ENCODE measurements at regions not wholly inside any gene's neighbourhood (a gene's known extent, or its start where the extent isn't known, plus 50 kb on each side); places are given as distances from the start of the nearest gene placed in this dataset.
A peak's percentile ranks its signal among the peaks of the same experiment; 100 is the strongest.

DNA sequence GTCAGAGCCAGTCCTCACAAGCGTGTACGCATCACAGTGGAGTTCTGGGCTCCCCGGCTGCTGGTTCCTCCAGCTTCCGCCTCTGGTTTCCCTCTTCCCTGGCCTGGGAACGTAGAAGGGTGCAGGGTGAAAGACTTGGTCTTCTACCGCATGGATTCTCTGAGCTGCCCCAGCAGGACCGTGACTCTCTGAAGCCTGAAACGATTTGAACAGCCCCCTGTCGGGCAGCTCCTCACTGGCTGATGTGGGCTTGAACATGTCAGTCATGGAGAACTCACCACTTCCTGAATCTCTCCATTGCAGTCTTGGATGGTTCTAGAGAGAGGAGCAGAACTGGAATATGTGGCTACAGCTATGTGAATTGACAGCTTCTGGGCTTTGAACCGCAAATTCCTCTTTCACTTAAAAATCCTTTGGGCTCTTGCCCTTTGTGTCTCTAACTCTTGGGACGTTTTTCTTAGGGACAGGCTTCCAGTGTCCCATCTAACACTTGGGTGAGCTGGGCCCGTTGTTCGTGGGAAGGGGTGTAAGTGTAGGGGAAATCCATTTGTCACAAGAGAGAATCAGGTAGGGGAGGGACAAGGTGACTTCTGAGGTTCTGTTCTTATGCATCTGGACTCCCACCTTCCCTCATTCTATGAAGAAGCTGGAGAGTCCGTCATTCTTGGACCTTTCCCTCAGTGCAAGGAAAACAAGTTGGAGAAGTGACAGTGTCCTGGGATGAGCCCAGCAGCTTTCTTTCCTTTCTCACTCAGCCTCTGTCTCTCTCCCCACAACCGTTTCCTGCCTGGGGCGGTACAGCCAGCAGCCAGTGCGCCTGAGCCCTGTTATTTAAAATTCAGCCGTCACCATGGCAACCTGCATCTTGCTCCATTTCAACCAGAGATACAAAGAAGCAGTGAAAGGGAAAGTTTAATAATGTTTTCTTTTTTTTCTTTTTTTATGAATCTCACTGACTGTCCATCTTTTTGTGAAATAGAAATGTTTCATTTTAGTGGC lies 84.7 kb downstream of the PTTG1 start:
- no peak overlapping the region for H3K4me3 ChIP-seq
- DNase-seq (ENCODE audit: low spot score) (peak; percentile 86), ATAC-seq (peak; percentile 74)
- H3K79me2 ChIP-seq (replicated peaks; ENCODE audit: insufficient read depth), result no peaks in the 10 kb centered on the region
- no peak overlapping the region for H3K4me2 ChIP-seq
- peak overlapping the region; percentile 63; the same call in 1 of the 2 replicates for H2AFZ ChIP-seq
- H4K20me1 ChIP-seq (replicated peaks; ENCODE audit: insufficient read depth), result no peaks in the 10 kb centered on the region
- TF ChIP-seq JUNB (IDR thresholded peaks at IDR 0.05; ENCODE audit: unreplicated experiment), result no peak
- TF ChIP-seq POLR2AphosphoS5 (IDR thresholded peaks at IDR 0.05; ENCODE audit: low read depth), result no peak
- TF ChIP-seq EZH2phosphoT487 (IDR thresholded peaks at IDR 0.05; ENCODE audit: unreplicated experiment), result no peak
- TF ChIP-seq, protein P1, sequence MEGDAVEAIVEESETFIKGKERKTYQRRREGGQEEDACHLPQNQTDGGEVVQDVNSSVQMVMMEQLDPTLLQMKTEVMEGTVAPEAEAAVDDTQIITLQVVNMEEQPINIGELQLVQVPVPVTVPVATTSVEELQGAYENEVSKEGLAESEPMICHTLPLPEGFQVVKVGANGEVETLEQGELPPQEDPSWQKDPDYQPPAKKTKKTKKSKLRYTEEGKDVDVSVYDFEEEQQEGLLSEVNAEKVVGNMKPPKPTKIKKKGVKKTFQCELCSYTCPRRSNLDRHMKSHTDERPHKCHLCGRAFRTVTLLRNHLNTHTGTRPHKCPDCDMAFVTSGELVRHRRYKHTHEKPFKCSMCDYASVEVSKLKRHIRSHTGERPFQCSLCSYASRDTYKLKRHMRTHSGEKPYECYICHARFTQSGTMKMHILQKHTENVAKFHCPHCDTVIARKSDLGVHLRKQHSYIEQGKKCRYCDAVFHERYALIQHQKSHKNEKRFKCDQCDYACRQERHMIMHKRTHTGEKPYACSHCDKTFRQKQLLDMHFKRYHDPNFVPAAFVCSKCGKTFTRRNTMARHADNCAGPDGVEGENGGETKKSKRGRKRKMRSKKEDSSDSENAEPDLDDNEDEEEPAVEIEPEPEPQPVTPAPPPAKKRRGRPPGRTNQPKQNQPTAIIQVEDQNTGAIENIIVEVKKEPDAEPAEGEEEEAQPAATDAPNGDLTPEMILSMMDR (conservative IDR thresholded peaks at IDR 0.05; ENCODE audit: low read depth in 2 of 2), result no peak
- no peak for TF ChIP-seq NANOG (IDR thresholded peaks at IDR 0.05; ENCODE audit: borderline replicate concordance)
- TF ChIP-seq CREB1 (CRISPR knock-in tag; IDR thresholded peaks at IDR 0.05; ENCODE audit: low read depth), result no peak
- TF ChIP-seq ZNF331 (CRISPR knock-in tag; IDR thresholded peaks at IDR 0.05; ENCODE audit: low read depth), result no peak
- TF ChIP-seq, protein P2, sequence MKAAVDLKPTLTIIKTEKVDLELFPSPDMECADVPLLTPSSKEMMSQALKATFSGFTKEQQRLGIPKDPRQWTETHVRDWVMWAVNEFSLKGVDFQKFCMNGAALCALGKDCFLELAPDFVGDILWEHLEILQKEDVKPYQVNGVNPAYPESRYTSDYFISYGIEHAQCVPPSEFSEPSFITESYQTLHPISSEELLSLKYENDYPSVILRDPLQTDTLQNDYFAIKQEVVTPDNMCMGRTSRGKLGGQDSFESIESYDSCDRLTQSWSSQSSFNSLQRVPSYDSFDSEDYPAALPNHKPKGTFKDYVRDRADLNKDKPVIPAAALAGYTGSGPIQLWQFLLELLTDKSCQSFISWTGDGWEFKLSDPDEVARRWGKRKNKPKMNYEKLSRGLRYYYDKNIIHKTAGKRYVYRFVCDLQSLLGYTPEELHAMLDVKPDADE (IDR thresholded peaks at IDR 0.05), result no peak
- TF ChIP-seq, protein P3, sequence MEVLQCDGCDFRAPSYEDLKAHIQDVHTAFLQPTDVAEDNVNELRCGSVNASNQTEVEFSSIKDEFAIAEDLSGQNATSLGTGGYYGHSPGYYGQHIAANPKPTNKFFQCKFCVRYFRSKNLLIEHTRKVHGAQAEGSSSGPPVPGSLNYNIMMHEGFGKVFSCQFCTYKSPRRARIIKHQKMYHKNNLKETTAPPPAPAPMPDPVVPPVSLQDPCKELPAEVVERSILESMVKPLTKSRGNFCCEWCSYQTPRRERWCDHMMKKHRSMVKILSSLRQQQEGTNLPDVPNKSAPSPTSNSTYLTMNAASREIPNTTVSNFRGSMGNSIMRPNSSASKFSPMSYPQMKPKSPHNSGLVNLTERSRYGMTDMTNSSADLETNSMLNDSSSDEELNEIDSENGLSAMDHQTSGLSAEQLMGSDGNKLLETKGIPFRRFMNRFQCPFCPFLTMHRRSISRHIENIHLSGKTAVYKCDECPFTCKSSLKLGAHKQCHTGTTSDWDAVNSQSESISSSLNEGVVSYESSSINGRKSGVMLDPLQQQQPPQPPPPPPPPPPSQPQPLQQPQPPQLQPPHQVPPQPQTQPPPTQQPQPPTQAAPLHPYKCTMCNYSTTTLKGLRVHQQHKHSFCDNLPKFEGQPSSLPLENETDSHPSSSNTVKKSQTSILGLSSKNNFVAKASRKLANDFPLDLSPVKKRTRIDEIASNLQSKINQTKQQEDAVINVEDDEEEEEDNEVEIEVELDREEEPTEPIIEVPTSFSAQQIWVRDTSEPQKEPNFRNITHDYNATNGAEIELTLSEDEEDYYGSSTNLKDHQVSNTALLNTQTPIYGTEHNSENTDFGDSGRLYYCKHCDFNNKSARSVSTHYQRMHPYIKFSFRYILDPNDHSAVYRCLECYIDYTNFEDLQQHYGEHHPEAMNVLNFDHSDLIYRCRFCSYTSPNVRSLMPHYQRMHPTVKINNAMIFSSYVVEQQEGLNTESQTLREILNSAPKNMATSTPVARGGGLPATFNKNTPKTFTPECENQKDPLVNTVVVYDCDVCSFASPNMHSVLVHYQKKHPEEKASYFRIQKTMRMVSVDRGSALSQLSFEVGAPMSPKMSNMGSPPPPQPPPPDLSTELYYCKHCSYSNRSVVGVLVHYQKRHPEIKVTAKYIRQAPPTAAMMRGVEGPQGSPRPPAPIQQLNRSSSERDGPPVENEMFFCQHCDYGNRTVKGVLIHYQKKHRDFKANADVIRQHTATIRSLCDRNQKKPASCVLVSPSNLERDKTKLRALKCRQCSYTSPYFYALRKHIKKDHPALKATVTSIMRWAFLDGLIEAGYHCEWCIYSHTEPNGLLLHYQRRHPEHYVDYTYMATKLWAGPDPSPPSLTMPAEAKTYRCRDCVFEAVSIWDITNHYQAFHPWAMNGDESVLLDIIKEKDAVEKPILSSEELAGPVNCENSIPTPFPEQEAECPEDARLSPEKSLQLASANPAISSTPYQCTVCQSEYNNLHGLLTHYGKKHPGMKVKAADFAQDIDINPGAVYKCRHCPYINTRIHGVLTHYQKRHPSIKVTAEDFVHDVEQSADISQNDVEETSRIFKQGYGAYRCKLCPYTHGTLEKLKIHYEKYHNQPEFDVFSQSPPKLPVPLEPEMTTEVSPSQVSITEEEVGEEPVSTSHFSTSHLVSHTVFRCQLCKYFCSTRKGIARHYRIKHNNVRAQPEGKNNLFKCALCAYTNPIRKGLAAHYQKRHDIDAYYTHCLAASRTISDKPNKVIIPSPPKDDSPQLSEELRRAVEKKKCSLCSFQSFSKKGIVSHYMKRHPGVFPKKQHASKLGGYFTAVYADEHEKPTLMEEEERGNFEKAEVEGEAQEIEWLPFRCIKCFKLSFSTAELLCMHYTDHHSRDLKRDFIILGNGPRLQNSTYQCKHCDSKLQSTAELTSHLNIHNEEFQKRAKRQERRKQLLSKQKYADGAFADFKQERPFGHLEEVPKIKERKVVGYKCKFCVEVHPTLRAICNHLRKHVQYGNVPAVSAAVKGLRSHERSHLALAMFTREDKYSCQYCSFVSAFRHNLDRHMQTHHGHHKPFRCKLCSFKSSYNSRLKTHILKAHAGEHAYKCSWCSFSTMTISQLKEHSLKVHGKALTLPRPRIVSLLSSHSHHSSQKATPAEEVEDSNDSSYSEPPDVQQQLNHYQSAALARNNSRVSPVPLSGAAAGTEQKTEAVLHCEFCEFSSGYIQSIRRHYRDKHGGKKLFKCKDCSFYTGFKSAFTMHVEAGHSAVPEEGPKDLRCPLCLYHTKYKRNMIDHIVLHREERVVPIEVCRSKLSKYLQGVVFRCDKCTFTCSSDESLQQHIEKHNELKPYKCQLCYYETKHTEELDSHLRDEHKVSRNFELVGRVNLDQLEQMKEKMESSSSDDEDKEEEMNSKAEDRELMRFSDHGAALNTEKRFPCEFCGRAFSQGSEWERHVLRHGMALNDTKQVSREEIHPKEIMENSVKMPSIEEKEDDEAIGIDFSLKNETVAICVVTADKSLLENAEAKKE (CRISPR knock-in tag; IDR thresholded peaks at IDR 0.05), result no peak
- no peak for TF ChIP-seq ZNF114 (CRISPR knock-in tag; IDR thresholded peaks at IDR 0.05)
- TF ChIP-seq, protein P4, sequence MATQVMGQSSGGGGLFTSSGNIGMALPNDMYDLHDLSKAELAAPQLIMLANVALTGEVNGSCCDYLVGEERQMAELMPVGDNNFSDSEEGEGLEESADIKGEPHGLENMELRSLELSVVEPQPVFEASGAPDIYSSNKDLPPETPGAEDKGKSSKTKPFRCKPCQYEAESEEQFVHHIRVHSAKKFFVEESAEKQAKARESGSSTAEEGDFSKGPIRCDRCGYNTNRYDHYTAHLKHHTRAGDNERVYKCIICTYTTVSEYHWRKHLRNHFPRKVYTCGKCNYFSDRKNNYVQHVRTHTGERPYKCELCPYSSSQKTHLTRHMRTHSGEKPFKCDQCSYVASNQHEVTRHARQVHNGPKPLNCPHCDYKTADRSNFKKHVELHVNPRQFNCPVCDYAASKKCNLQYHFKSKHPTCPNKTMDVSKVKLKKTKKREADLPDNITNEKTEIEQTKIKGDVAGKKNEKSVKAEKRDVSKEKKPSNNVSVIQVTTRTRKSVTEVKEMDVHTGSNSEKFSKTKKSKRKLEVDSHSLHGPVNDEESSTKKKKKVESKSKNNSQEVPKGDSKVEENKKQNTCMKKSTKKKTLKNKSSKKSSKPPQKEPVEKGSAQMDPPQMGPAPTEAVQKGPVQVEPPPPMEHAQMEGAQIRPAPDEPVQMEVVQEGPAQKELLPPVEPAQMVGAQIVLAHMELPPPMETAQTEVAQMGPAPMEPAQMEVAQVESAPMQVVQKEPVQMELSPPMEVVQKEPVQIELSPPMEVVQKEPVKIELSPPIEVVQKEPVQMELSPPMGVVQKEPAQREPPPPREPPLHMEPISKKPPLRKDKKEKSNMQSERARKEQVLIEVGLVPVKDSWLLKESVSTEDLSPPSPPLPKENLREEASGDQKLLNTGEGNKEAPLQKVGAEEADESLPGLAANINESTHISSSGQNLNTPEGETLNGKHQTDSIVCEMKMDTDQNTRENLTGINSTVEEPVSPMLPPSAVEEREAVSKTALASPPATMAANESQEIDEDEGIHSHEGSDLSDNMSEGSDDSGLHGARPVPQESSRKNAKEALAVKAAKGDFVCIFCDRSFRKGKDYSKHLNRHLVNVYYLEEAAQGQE (IDR thresholded peaks at IDR 0.05; ENCODE audit: unreplicated experiment), result no peak
- TF ChIP-seq STAT1 (IDR thresholded peaks at IDR 0.05; ENCODE audit: unreplicated experiment), result no peak
- no peak for TF ChIP-seq EZH2 (IDR thresholded peaks at IDR 0.05; ENCODE audit: low read depth, unreplicated experiment)
- no peaks in the 10 kb centered on the region for H3K36me3 Mint-ChIP-seq (ENCODE audit: low read depth)
- H3K27me3 ChIP-seq (ENCODE audit: insufficient read depth), result no peaks in the 10 kb centered on the region
- peaks cover 19% of the 10 kb centered on the region for H3K4me1 Mint-ChIP-seq
- H3K4me1 ChIP-seq (ENCODE audit: insufficient read depth), result peaks cover 4% of the 10 kb centered on the region
- no peak overlapping the region for H3K27ac ChIP-seq (ENCODE audit: low read depth)
- no peaks in the 10 kb centered on the region for H3K9me2 ChIP-seq (ENCODE audit: insufficient read depth)
- H3K36me3 ChIP-seq (ENCODE audit: insufficient read depth), result no peaks in the 10 kb centered on the region
- H3K9me3 Mint-ChIP-seq, result no peaks in the 10 kb centered on the region; the same call in 2 of the 3 replicates
- peak overlapping the region; percentile 6; the same call in 1 of the 2 replicates for H3K27ac Mint-ChIP-seq
- no peak overlapping the region for H3K4me3 Mint-ChIP-seq
- no peaks in the 10 kb centered on the region for H3F3A ChIP-seq (replicated peaks; ENCODE audit: low read depth)
- H3K27me3 Mint-ChIP-seq (ENCODE audit: insufficient read depth, low read depth, poor library complexity), result peaks cover 4% of the 10 kb centered on the region

All from GM23338 (cell line).